ENCODE measurements at regions not wholly inside any gene's neighbourhood (a gene's known extent, or its start where the extent isn't known, plus 50 kb on each side); places are given as distances from the start of the nearest gene placed in this dataset.

- no peak for TF ChIP-seq CTCF (IDR thresholded peaks at IDR 0.05)
- TF ChIP-seq RFX5 (IDR thresholded peaks at IDR 0.05): no peak
Observed at GRCh38 chr4:7132249-7132648, 60.1 kb upstream of the SORCS2 start.

Measured in A549 (cell line).